Activated CD4-positive, alpha-beta T cell treated with anti-CD3 and anti-CD28 coated beads for 24 hours (primary cell): ENCODE measurements at regions not wholly inside any gene's neighbourhood (a gene's known extent, or its start where the extent isn't known, plus 50 kb on each side); places are given as distances from the start of the nearest gene placed in this dataset.
"Not testable (repeated sequence)": the region's sequence is repeated elsewhere in the genome, so short reads cannot be mapped to it uniquely, and the experiment has no call there.

Experiments used
- DNase-seq, 2 donors: peaks; one replicate each; pipeline ENCODE4 v3.0.0-alpha.2; 2020; ENCODE audit warnings: low read depth in 2 of 2

GRCh38 chr1:146641534-146641933 is 296.6 kb upstream of the NBPF12 start:
- DNase-seq = not testable (repeated sequence)

GRCh38 chr1:146640671-146641070 is 297.5 kb upstream of the NBPF12 start:
- DNase-seq = not testable (repeated sequence)

- DNase-seq = not testable (repeated sequence)
Observed at GRCh38 chr1:146630302-146630701, 307.8 kb upstream of the NBPF12 start.

- not testable (repeated sequence) for DNase-seq
Observed at GRCh38 chr1:146618582-146618981, 319.5 kb upstream of the NBPF12 start.

GRCh38 chr1:146604681-146605080 is 333.4 kb upstream of the NBPF12 start:
- DNase-seq = not testable (repeated sequence)

GRCh38 chr1:146600720-146601307 is 337.3 kb upstream of the NBPF12 start:
- not testable (repeated sequence) for DNase-seq

- not testable (repeated sequence) for DNase-seq
Observed at GRCh38 chr1:146599906-146600305, 338.2 kb upstream of the NBPF12 start.

GRCh38 chr1:146581229-146581628 is 352.4 kb upstream of the NOTCH2NLA start:
- not testable (repeated sequence) for DNase-seq

GRCh38 chr1:146567541-146567940 is 338.7 kb upstream of the NOTCH2NLA start:
- DNase-seq = not testable (repeated sequence)

- DNase-seq = not testable (repeated sequence)
Observed at GRCh38 chr1:146558032-146558431, 329.2 kb upstream of the NOTCH2NLA start.

- not testable (repeated sequence) for DNase-seq
Observed at GRCh38 chr1:146556405-146556804, 327.6 kb upstream of the NOTCH2NLA start.

- DNase-seq = not testable (repeated sequence)
Observed at GRCh38 chr1:146552414-146552813, 323.6 kb upstream of the NOTCH2NLA start.

GRCh38 chr1:146548684-146549083 is 319.9 kb upstream of the NOTCH2NLA start:
- DNase-seq = not testable (repeated sequence)

GRCh38 chr1:146546189-146546588 is 317.4 kb upstream of the NOTCH2NLA start:
- DNase-seq = not testable (repeated sequence)

- not testable (repeated sequence) for DNase-seq
Observed at GRCh38 chr1:146537775-146538373, 309.1 kb upstream of the NOTCH2NLA start.

GRCh38 chr1:146536028-146536427 is 307.2 kb upstream of the NOTCH2NLA start:
- DNase-seq = not testable (repeated sequence)

- not testable (repeated sequence) for DNase-seq
Observed at GRCh38 chr1:146535575-146535974, 306.8 kb upstream of the NOTCH2NLA start.

- DNase-seq = not testable (repeated sequence)
Observed at GRCh38 chr1:146530958-146531357, 302.1 kb upstream of the NOTCH2NLA start.

- DNase-seq = not testable (repeated sequence)
Observed at GRCh38 chr1:146522812-146523211, 294.0 kb upstream of the NOTCH2NLA start.

GRCh38 chr1:146522345-146522744 is 293.5 kb upstream of the NOTCH2NLA start:
- not testable (repeated sequence) for DNase-seq

GRCh38 chr1:146521804-146522203 is 293.0 kb upstream of the NOTCH2NLA start:
- DNase-seq = not testable (repeated sequence)

GRCh38 chr1:146513754-146514153 is 284.9 kb upstream of the NOTCH2NLA start:
- not testable (repeated sequence) for DNase-seq

GRCh38 chr1:146511047-146511777 is 282.4 kb upstream of the NOTCH2NLA start:
- not testable (repeated sequence) for DNase-seq
